UCSD-AML1 (cell line): ENCODE measurements at regions not wholly inside any gene's neighbourhood (a gene's known extent, or its start where the extent isn't known, plus 50 kb on each side); places are given as distances from the start of the nearest gene placed in this dataset.

ENCODE experiments used
- DNase-seq: peaks from one replicate; lab custom pipeline; 2025; ENCODE audit not compliant: unreplicated experiment; lab: John Stamatoyannopoulos, UW

GRCh38 chr18:78303519-78304191, 676.0 kb upstream of the SALL3 start:
- DNase-seq: no peak

DNA sequence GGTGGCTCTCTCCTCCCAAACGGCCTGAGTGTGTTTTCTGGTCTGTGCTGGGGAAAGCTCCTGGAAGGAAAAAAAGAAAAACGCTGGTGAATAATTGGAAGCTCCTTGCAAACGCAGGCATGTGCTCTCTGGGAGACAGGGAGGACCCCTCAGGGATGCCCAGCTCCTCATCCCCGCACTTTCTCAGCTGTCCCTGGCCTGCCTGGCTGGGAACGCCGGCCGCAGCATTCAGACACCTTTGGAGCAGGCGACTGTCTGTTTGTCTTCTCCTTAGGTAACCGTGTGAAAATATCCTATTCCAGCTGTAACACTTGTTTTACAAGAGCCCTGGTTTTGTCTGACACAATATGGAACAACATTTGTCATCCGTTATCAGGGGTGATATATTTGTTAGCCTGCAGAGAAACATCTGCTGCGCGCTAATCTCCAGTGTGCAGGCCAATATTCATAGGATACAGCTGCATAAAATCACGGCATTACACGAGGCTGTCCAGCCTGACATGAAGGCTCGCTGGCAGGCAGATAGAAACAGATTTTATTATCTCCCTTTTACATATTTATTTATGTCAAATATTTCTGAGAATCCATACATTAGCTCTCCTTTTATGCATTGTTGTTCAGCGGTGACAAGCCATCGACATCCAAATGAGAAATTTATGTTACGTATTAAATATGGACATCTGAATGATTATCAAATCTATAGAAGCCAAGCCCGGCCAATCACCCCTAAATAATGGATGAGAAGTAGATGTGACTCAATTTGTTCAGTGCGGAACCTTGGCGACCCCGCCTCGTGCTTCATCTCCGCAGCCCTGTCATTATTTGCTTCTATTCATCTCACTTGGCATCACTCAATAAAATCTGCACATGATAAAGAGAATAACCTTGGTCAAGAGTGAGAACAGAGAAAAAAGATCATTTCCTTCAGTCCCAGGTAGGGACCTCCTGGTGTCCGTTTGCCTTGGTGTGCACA, 675.1 kb upstream of the SALL3 start:
- DNase-seq: no peak

- DNase-seq: no peak
Observed at GRCh38 chr18:78305789-78306188, 673.8 kb upstream of the SALL3 start.

DNA sequence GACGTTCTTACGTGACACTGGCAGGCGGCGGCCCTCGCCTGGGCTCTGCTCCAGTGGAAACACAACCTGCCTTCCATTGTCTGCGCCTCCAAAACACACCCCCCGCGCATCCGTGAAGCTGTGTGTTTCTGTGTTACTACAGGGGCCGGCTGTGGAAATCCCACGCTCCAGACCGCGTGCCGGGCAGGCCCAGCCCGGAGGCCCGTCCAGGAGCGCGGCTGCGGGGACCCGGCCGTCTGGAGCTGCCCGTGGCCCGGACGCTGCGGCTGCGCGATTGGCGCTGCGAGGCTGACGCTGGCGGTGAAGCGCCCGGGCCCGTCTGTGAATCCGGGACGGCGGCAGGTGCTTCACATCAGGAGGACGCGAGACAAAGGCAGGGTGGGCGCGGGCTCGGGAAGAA, 670.3 kb upstream of the SALL3 start:
- no peak for DNase-seq

DNA sequence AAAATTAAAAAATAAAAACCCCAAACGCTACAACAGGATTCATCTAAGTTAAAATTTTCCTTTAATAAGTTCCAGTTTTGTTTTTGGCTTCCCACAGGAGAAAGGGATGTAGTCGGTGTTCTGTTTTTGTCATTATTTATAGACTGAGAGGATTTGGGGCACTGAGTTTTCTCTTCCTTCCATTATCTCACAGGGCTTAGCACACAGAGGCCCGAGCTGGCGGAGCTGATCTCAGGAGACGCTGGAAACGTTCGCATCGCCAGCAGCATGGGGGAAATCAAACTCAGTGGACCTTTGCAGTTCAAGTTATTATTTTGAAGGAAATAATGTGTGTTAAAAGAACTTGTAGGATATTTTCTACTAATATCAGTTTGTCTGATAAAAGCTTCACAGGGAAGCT, 669.7 kb upstream of the SALL3 start:
- no peak for DNase-seq

DNA sequence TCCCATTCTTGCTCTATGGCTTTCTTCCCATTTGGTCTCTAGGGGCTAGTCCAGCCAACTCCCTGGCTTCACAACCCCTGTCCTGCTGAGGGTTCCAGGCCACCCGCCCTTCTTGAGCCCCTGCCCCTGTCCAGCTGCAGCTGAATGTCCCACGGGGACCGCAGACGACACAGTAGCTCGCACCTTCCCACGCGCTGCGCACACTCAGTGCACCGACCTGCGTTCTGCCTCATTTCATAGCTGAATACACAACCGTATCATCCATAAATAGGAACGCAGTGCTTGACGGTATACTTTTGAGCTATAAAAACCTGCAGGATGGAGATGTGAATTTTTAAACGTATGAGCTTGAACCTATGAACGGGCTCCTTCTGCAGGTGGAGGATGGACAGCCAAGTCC, 660.4 kb upstream of the SALL3 start:
- DNase-seq: no peak

DNA sequence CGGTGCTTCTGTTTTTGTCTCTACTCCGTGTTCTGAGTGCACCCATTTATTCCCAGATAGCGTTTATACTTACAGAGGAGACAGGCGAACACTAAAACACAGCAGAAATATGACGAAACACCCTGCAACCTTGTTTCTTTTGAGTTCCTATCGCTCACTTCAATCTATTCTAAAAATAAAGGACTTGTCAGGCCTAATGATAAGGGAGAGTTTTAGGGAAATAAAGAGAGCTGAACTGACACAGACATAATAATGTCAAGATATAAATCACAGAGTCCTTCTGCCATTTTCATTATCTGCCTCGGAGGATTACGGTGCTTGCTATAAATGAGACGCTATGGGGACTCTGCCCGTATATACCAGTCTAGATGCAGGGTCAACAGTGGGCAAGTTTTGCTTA, 659.7 kb upstream of the SALL3 start:
- DNase-seq: no peak

DNA sequence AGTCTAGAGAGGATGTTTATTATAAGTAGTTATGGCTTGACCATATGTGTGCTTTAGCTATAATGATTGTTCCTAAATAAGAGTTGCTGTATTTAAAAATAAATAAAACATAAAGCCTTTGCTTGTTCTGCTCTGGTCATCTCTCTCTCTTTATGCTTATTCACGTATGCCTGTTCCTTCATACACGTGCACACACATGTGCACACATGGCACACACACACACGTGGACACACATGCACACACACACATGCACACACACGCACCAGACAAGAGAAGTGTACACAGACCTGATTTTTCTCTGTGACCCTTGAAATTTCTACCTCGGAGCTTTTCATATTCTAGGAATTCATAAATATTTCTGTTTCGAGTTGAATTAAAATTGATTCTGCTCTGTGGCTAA, 658.2 kb upstream of the SALL3 start:
- no peak for DNase-seq

GRCh38 chr18:78323453-78324197, 656.0 kb upstream of the SALL3 start:
- no peak for DNase-seq

- no peak for DNase-seq
Observed at GRCh38 chr18:78327643-78328042, 652.0 kb upstream of the SALL3 start.

- DNase-seq: no peak
Observed at GRCh38 chr18:78330766-78331165, 648.9 kb upstream of the SALL3 start.

DNA sequence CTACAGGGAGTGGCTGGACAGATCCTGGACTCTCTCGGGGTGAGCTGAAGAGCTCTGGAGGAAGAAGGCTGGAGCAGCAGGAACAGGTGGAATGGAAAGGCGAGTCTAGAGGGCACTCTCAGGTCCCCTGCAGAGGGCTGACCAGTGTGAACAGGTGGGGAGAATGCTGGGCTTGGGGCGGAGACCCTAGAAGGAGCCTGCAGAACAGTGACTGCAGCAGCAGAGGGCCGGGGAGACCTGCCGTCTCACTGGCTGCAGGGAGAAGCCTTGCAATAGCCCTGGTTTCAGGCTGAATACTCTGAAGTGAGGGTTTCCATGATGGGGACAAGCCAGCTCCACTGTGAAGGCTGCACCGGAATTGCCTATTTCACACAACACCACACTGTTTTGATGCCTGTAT, 626.7 kb upstream of the SALL3 start:
- no peak for DNase-seq

- no peak for DNase-seq
Observed at GRCh38 chr18:78362198-78362597, 617.4 kb upstream of the SALL3 start.

GRCh38 chr18:78363556-78364387, 615.8 kb upstream of the SALL3 start:
- DNase-seq: no peak

DNA sequence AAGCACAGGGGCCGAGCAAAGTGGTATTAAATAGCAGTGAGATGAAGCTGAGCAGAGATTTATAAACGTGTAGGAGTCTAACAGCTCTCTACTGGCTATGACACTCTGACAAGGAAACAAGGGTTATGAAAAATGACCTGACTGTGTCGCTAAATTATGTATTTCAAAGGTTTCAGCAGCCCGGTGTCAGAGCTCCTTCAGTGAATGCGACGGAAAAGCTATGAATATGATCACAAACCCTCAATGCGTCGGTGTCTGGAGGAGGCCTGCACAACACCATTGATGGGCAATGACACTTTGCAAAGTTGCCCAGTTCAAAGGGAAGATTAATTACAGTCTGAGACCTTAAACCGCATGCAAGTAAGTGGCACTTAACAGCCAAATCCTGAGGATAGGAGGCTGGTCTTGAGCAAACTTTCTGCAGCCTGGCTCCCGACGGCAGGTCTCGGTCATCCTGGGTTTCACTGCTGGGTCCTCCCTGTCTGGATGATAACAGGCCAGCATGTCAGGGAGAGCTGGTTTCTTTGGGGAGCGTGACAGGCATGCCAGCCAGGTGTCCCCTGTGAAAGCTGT, 615.1 kb upstream of the SALL3 start:
- DNase-seq: no peak

DNA sequence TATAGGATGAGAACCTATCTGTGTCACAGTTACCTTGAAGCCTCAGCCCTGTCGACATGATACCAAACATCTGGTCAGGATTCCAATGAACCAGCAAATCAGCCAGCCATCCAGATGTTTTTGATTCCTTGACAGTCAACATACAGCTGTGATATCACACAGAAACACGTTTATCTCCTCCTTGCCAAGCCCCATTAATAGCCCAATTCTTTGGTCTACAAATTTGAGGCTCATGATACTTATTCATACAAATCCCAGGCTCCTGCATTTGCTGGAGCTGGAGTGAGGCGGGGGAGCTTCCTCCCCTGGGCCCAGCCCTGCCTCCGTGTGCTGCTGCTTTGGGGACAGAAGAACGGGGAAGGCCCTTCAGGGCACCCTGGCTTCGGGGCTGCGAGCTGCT, 611.6 kb upstream of the SALL3 start:
- DNase-seq: no peak

DNA sequence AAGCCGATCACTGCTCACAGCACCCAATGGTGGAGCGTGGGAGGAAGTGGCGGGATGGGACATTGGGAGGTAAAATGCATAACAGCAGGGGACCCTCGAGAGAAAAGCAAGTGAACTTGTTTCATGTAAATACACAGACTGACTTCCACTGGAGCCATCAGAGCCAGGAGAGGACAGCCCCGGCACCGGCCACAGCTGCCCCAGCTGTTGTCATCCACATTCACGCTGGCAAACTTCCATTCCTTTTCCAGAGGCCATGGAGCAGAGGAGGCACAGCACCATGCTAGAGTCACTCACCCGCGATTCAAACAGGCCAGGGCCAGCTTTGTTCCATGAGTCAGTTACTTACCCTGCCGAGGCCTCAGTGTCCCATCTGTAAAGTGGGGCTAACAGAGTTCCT, 610.9 kb upstream of the SALL3 start:
- no peak for DNase-seq

DNA sequence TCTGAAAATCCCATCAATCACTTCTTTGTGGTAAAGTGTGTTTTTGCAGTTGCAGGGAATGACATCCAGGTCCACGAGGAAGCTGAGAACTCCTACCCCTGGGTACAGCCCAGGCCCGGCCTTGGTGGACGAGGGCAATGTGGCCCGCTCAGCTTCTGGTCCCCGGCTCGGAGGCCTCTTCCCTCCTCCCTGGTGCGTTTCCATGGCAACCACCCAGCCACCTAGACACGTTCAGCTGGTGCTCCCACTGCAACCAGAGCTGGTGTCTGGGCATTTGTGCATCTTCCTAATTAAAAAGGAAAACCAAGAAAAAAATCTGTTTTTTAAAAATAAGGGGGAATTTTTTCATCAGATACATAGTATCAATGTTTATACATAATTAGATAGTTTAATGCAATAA, 603.6 kb upstream of the SALL3 start:
- no peak for DNase-seq

GRCh38 chr18:78378403-78378802, 601.2 kb upstream of the SALL3 start:
- no peak for DNase-seq

DNA sequence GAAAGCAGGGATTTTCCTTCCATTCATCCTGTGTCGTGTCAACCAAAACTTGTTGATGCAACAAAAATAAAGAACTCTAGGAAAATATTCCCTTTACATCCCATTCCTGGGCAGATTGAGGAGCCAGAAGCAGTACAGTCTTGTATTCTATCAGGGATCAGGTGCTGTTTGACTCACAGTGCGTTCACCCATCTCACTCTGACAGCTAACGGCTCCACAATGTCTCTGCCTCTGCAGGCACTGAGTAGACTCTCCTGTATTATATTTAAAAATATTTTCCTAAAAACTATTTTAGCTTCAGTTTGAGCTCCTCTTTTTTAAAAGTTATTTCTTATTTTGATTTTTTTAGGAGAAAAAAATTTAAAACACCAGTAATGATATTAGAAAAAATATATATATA, 600.6 kb upstream of the SALL3 start:
- no peak for DNase-seq
